ENCODE measurements at regions not wholly inside any gene's neighbourhood (a gene's known extent, or its start where the extent isn't known, plus 50 kb on each side); places are given as distances from the start of the nearest gene placed in this dataset.

DNA sequence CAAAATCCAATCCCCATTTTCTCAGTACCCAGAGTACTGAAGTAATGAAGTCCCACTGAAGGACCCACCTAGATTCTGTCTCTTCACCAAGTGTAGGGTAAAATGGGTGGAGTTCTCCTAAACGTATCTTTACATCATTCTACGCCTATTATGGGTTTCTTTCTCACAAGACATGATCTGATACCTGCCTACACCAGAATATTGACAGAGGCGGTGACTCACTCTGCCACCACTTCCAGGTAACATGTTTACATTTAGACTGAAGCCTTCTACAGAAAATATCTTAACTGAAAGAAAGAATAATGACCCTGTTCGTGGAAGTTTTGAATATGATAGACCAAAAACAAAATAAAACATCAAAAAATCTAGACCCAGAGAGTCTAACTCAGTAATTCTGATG is 89.8 kb downstream of the BTG1 start:
- H3K27ac Mint-ChIP-seq (ENCODE audit: unreplicated experiment) = no peak overlapping the region
- DNase-seq (ENCODE audit: low spot score) = no peak
- peaks cover 3% of the 10 kb centered on the region for H3K9me3 Mint-ChIP-seq (ENCODE audit: low read depth)
- H3K4me1 Mint-ChIP-seq (ENCODE audit: low read depth) = peaks cover 34% of the 10 kb centered on the region
- no peaks in the 10 kb centered on the region for H3K36me3 Mint-ChIP-seq (ENCODE audit: low read depth)
- no peaks in the 10 kb centered on the region for H3K27me3 Mint-ChIP-seq (ENCODE audit: low read depth)
- TF ChIP-seq, protein P1, sequence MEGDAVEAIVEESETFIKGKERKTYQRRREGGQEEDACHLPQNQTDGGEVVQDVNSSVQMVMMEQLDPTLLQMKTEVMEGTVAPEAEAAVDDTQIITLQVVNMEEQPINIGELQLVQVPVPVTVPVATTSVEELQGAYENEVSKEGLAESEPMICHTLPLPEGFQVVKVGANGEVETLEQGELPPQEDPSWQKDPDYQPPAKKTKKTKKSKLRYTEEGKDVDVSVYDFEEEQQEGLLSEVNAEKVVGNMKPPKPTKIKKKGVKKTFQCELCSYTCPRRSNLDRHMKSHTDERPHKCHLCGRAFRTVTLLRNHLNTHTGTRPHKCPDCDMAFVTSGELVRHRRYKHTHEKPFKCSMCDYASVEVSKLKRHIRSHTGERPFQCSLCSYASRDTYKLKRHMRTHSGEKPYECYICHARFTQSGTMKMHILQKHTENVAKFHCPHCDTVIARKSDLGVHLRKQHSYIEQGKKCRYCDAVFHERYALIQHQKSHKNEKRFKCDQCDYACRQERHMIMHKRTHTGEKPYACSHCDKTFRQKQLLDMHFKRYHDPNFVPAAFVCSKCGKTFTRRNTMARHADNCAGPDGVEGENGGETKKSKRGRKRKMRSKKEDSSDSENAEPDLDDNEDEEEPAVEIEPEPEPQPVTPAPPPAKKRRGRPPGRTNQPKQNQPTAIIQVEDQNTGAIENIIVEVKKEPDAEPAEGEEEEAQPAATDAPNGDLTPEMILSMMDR (IDR thresholded peaks at IDR 0.05) = no peak
- H3K4me3 Mint-ChIP-seq (ENCODE audit: unreplicated experiment) = no peak overlapping the region

DNA sequence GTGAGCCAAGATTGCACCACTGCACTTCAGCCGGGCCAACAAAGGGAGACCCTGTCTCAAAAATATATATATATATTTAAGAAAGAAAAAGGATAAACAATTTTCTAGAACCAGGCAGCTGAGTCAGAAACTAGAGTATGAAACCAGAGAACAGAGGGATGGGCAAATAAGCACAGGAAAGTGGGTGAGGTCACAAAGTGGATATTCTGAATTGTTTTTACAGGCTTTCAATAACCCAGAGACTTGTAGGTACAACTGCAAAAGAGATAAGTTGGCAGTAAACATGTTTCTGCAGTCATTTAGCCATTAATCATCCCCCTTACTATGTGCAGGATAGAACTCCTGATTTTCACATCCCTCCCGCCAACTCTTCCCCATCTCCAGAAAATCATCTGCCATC is 94.2 kb downstream of the BTG1 start:
- Mint-ChIP-seq H3K4me1 (ENCODE audit: low read depth) (peaks cover 31% of the 10 kb centered on the region), H3K9me3 (ENCODE audit: low read depth) (no peaks in the 10 kb centered on the region), H3K27me3 (ENCODE audit: low read depth) (no peaks in the 10 kb centered on the region), H3K36me3 (ENCODE audit: low read depth) (no peaks in the 10 kb centered on the region), H3K27ac (ENCODE audit: unreplicated experiment) (no peak overlapping the region), H3K4me3 (ENCODE audit: unreplicated experiment) (no peak overlapping the region)
- TF ChIP-seq, protein P1 (IDR thresholded peaks at IDR 0.05) = no peak
- DNase-seq (ENCODE audit: low spot score) = no peak

DNA sequence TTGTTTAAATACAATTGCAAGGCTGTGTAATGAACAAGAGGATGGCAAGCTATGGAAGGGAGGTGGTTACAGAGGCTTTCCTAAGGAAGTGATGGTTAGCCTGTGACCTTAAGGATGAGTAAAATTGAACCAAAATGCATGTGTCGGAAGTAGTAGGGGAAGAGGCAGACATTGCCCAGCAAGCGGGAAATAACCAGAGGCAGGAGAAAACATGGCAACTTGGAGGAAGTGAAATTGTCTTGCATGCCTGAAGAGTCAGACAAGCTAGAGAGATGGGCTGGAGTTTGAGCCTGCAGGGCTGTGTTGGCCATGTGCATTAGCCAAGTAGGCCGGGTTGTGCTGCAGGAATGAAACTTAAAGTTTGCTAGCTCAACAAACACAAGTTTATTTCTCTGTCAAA is 96.2 kb downstream of the BTG1 start:
- TF ChIP-seq, protein P1 (IDR thresholded peaks at IDR 0.05) = no peak
- peaks cover 33% of the 10 kb centered on the region for H3K4me1 Mint-ChIP-seq (ENCODE audit: low read depth)
- no peak overlapping the region for H3K4me3 Mint-ChIP-seq (ENCODE audit: unreplicated experiment)
- H3K27ac Mint-ChIP-seq (ENCODE audit: unreplicated experiment) = no peak overlapping the region
- H3K9me3 Mint-ChIP-seq (ENCODE audit: low read depth) = no peaks in the 10 kb centered on the region
- no peak for DNase-seq (ENCODE audit: low spot score)
- H3K27me3 Mint-ChIP-seq (ENCODE audit: low read depth) = no peaks in the 10 kb centered on the region
- no peaks in the 10 kb centered on the region for H3K36me3 Mint-ChIP-seq (ENCODE audit: low read depth)

DNA sequence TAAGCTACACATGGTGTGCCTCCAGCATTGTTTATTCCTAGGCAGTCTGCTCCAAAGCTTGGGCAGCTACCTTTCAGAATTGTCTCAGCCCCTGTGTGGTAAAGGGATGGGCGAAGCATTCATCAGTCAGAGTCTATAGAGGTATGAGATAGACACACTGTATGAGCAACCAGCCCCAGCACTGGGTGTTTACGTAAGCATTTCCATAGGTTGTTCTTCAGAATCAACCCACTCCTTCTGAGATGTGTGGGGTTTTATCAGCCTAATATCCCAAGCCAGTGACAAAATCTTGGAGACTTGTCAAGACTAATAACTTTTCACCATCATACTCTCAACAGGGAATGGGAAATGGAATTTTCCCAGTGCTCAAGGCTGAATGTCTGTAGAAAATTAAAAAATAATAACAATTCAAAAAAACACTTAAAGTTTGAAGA is 98.2 kb downstream of the BTG1 start:
- H3K27me3 Mint-ChIP-seq (ENCODE audit: low read depth) = no peaks in the 10 kb centered on the region
- peaks cover 35% of the 10 kb centered on the region for H3K4me1 Mint-ChIP-seq (ENCODE audit: low read depth)
- TF ChIP-seq, protein P1 (IDR thresholded peaks at IDR 0.05) = no peak
- DNase-seq (ENCODE audit: low spot score) = no peak
- H3K27ac Mint-ChIP-seq (ENCODE audit: unreplicated experiment) = peak overlapping the region; percentile 42
- no peaks in the 10 kb centered on the region for H3K9me3 Mint-ChIP-seq (ENCODE audit: low read depth)
- no peaks in the 10 kb centered on the region for H3K36me3 Mint-ChIP-seq (ENCODE audit: low read depth)
- no peak overlapping the region for H3K4me3 Mint-ChIP-seq (ENCODE audit: unreplicated experiment)

DNA sequence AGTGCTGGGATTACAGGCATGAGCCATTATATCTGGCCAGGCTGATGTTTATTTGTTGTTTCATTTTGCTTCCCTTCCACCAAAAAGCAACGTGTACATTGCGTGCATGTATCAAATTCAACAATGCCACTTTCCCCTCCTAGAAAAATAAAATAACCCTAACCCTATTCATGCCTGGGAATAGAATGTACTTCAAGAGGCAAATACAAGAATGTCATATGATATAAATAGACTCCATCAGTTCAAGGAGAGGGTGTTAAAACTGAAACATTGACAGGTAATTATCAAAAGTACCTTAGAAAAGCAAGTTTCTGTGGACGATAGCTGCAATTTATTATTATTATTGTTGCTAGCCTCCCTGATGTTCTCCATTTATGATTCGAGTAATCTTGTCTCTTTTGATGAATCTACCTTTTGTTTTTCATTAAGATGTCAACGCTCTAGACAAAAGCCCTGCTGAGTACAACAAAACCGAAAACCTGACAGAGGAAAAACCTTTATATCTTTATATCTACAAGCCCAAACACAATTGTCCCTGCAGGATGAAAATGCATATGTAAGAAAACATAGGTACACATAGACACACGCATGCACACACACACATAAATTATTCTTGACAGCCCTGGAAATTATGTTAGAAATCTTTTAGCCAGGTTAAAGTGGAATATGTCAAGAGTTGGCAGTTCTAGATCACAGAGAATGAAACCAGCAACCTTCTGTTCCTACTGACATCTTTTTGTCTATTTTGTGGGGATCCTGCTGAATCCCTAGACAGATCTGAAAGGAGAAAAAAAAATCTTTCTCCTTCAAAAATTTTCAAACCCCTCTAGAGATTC is 98.9 kb downstream of the BTG1 start:
- Mint-ChIP-seq H3K4me1 (ENCODE audit: low read depth) (peaks cover 31% of the 10 kb centered on the region), H3K4me3 (ENCODE audit: unreplicated experiment) (no peak overlapping the region), H3K27ac (ENCODE audit: unreplicated experiment) (no peak overlapping the region), H3K36me3 (ENCODE audit: low read depth) (no peaks in the 10 kb centered on the region), H3K9me3 (ENCODE audit: low read depth) (no peaks in the 10 kb centered on the region), H3K27me3 (ENCODE audit: low read depth) (no peaks in the 10 kb centered on the region)
- TF ChIP-seq, protein P1 (IDR thresholded peaks at IDR 0.05) = no peak
- no peak for DNase-seq (ENCODE audit: low spot score)
